ENCODE measurements at regions not wholly inside any gene's neighbourhood (a gene's known extent, or its start where the extent isn't known, plus 50 kb on each side); places are given as distances from the start of the nearest gene placed in this dataset.

DNA sequence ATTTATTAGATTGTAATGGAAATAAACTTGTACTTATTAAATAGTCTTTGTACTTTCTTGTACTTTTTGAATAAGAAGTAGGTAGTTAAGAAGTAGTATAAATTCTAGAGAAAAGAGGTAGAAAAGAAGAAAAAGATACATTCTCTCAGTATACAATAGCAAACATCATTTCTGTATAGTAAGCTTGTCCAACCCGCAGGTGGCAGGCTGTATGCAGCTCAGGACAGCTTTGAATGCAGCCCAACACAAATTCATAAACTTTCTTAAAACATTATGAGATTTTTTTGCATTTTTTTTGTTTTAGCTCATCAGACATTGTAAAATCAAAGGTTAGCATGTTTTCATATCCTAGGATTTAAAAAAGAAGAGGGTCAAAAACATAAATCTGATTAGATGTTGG, 441.6 kb downstream of the DTHD1 start:
- no peak for DNase-seq (ENCODE audit: extremely low spot score in 2 of 2)
- Histone ChIP-seq H3K4me1 (no peaks in the 10 kb centered on the region), H3K27me3 (no peaks in the 10 kb centered on the region), H3K27ac (no peak overlapping the region), H3K9me3 (no peaks in the 10 kb centered on the region), H3K36me3 (no peaks in the 10 kb centered on the region), H3K4me3 (no peak overlapping the region)
- intact Hi-C loops (cut with DNase I) = no loop called here
- TF ChIP-seq POLR2AphosphoS5 (IDR thresholded peaks at IDR 0.05; ENCODE audit: insufficient read depth in 1 of 2, low read depth in 1 of 2) (no peak), POLR2A (IDR thresholded peaks at IDR 0.05) (no peak)
- TF ChIP-seq, protein P1, sequence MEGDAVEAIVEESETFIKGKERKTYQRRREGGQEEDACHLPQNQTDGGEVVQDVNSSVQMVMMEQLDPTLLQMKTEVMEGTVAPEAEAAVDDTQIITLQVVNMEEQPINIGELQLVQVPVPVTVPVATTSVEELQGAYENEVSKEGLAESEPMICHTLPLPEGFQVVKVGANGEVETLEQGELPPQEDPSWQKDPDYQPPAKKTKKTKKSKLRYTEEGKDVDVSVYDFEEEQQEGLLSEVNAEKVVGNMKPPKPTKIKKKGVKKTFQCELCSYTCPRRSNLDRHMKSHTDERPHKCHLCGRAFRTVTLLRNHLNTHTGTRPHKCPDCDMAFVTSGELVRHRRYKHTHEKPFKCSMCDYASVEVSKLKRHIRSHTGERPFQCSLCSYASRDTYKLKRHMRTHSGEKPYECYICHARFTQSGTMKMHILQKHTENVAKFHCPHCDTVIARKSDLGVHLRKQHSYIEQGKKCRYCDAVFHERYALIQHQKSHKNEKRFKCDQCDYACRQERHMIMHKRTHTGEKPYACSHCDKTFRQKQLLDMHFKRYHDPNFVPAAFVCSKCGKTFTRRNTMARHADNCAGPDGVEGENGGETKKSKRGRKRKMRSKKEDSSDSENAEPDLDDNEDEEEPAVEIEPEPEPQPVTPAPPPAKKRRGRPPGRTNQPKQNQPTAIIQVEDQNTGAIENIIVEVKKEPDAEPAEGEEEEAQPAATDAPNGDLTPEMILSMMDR (IDR thresholded peaks at IDR 0.05) = no peak

DNA sequence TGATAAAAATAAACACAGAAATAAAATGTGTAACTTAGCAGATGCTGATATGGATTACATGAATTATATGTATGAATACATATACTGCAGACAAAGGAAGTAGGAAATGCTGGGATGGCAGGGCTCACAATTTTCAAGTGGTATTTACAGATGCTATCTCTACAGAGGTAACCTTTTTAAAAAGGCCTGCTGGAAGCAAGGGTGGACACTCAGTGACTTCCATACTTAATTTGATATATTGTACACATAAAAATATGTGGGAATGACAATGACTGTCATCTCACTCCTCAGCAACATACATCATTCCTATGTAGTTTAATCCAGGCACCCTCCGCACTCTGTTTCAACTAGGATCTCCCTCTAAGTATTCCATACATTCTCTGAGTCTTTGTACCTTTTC, 452.9 kb downstream of the DTHD1 start:
- intact Hi-C loops (cut with DNase I) = no loop called here
- Histone ChIP-seq H3K36me3 (no peaks in the 10 kb centered on the region), H3K27me3 (no peaks in the 10 kb centered on the region), H3K27ac (no peak overlapping the region), H3K4me3 (no peak overlapping the region), H3K4me1 (no peaks in the 10 kb centered on the region), H3K9me3 (no peaks in the 10 kb centered on the region)
- no peak for DNase-seq (ENCODE audit: extremely low spot score in 2 of 2)
- TF ChIP-seq POLR2AphosphoS5 (IDR thresholded peaks at IDR 0.05; ENCODE audit: insufficient read depth in 1 of 2, low read depth in 1 of 2) (no peak), POLR2A (IDR thresholded peaks at IDR 0.05) (no peak)
- TF ChIP-seq, protein P1 (IDR thresholded peaks at IDR 0.05) = no peak

DNA sequence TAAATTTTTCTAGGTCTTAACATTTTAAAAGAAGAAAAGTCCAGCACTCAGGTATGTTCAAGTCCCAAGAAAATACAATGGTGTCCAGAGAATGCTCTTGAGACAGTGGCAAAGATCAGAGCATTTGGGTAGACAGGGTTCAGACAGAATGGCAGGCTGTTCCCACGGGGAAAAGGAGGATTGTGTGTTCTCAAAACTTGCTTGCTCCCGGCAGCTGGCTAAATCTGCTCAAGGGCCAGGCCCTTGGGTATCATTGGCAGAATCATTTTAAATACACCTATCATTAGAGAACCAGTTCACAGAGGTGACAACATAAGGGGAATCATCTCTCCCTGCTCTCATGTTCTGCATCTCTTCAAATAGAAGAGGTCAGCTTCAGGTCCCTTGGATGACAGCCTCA, 456.3 kb downstream of the DTHD1 start:
- Histone ChIP-seq H3K36me3 (no peaks in the 10 kb centered on the region), H3K9me3 (no peaks in the 10 kb centered on the region), H3K27me3 (no peaks in the 10 kb centered on the region), H3K27ac (no peak overlapping the region), H3K4me3 (no peak overlapping the region), H3K4me1 (no peaks in the 10 kb centered on the region)
- no peak for DNase-seq (ENCODE audit: extremely low spot score in 2 of 2)
- intact Hi-C loops (cut with DNase I) = no loop called here
- TF ChIP-seq, protein P1 (IDR thresholded peaks at IDR 0.05) = no peak
- no peak for TF ChIP-seq POLR2A (IDR thresholded peaks at IDR 0.05)
- TF ChIP-seq POLR2AphosphoS5 (IDR thresholded peaks at IDR 0.05; ENCODE audit: insufficient read depth in 1 of 2, low read depth in 1 of 2) = no peak

DNA sequence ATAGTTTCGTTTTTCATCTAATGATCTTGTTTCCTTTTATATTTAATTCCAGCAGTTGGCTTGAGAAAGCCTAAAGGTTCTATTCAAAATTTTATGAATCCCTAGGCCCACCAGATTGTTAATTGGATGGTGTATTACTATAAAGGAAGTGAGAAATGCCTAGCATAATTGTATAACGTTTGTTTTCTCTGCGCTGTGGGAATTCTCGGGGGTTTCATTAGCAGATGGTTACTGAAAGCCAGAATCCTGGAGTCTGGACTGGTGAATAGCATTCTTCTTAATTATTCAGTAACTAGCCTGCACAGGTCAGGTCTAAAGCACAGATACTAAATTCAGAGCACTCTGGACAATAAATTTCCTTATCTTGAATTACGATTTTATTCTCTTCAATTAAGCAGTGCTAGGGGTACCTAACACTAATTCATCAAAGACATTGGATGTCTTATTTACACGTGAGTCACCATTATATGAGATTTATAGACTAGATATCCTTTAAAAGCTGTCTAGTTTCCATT, 459.4 kb downstream of the DTHD1 start:
- Histone ChIP-seq H3K36me3 (no peaks in the 10 kb centered on the region), H3K27ac (no peak overlapping the region), H3K27me3 (no peaks in the 10 kb centered on the region), H3K4me1 (no peaks in the 10 kb centered on the region), H3K4me3 (no peak overlapping the region), H3K9me3 (no peaks in the 10 kb centered on the region)
- intact Hi-C loops (cut with DNase I) = no loop called here
- TF ChIP-seq, protein P1 (IDR thresholded peaks at IDR 0.05) = no peak
- no peak for TF ChIP-seq POLR2AphosphoS5 (IDR thresholded peaks at IDR 0.05; ENCODE audit: insufficient read depth in 1 of 2, low read depth in 1 of 2)
- no peak for TF ChIP-seq POLR2A (IDR thresholded peaks at IDR 0.05)
- DNase-seq (ENCODE audit: extremely low spot score in 2 of 2) = no peak

DNA sequence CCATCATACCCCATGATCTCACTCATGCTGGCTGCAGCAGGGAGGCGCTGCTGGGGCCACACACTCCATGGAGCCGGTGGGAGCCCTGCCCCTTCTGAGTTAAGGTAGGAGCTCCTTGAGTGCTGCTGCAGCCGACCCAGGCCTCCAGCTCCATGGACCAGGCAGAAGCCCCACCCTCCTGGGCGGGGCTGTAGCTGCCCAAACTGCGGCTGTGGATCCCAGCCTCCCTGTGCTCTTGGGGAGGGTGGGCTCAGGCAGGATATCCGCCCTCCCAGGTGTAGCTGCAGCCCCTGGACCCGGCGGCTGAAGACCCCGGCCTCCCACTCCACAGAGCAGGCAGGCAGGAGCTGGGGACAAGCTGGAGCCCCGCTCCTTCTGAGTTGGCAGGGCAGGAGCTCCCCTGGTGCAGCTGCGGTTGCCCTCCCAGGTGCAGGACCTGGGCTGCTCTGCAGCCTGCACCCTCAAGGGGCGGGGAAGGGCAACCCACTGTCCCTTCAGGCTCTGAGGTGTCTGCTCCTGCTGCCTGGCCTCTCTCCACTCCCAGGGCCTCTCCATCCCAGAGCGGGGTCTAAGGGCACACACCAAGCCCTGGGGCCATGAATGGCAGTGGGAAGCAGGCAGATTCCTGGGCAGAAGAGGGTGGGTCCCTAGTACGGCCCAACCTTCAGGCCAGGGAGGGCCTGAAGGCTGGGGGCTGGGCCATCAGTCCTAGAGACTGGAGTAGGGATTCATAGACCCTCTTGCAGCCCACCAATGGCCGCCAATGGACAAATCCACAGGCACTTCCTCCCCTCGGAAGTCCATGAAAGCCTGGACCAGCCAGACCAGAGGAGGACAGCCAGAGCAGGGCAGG, 466.1 kb downstream of the DTHD1 start:
- Histone ChIP-seq H3K27ac (no peak overlapping the region), H3K4me1 (no peaks in the 10 kb centered on the region), H3K4me3 (no peak overlapping the region), H3K36me3 (no peaks in the 10 kb centered on the region), H3K9me3 (no peaks in the 10 kb centered on the region), H3K27me3 (no peaks in the 10 kb centered on the region)
- intact Hi-C loops (cut with DNase I) = no loop called here
- TF ChIP-seq, protein P1 (IDR thresholded peaks at IDR 0.05) = no peak
- TF ChIP-seq POLR2AphosphoS5 (IDR thresholded peaks at IDR 0.05; ENCODE audit: insufficient read depth in 1 of 2, low read depth in 1 of 2) (no peak), POLR2A (IDR thresholded peaks at IDR 0.05) (no peak)
- DNase-seq (ENCODE audit: extremely low spot score in 2 of 2) = no peak
